DOHH2 (cell line): ENCODE measurements at regions not wholly inside any gene's neighbourhood (a gene's known extent, or its start where the extent isn't known, plus 50 kb on each side); places are given as distances from the start of the nearest gene placed in this dataset.

Experiments
- H3F3A ChIP-seq: fragments of 200-600 bp; sonication (generic), shearing (Covaris generic); 2 replicates; pipeline ENCODE4 v1.6.0; 2016; ENCODE audit warnings: antibody characterized with exemption, mild to moderate bottlenecking; ENCODE audit not compliant: control insufficient read depth, insufficient read depth
- H3K27ac ChIP-seq: fragments of 200-600 bp; sonication (generic); 2 replicates; pipeline ENCODE4 v1.5.1; 2014; ENCODE audit warnings: low read depth, mild to moderate bottlenecking, low read length, moderate library complexity
- H3K27me3 ChIP-seq: fragments of 200-600 bp; sonication (generic); 2 replicates; pipeline ENCODE4 v1.6.1; 2014; ENCODE audit warnings: mild to moderate bottlenecking, low read length, mixed read lengths; ENCODE audit not compliant: control insufficient read depth
- H3K36me3 ChIP-seq: fragments of 200-600 bp; sonication (generic); 2 replicates; pipeline ENCODE4 v1.6.1; 2014; ENCODE audit warnings: mild to moderate bottlenecking, low read length, moderate library complexity, mixed read lengths; ENCODE audit not compliant: control insufficient read depth
- H3K4me1 ChIP-seq: fragments of 200-600 bp; sonication (generic); 2 replicates; pipeline ENCODE4 v1.6.1; 2014; ENCODE audit warnings: mild to moderate bottlenecking, low read length, mixed read lengths; ENCODE audit not compliant: control insufficient read depth
- H3K4me2 ChIP-seq: fragments of 200-600 bp; sonication (generic); 2 replicates; pipeline ENCODE4 v1.6.0; 2014; ENCODE audit warnings: mild to moderate bottlenecking, low read length, moderate library complexity
- H3K4me3 ChIP-seq: fragments of 200-600 bp; sonication (generic); 2 replicates; pipeline ENCODE4 v1.5.1; 2014; ENCODE audit warnings: mild to moderate bottlenecking, low read length, mixed read lengths
- H3K79me2 ChIP-seq: fragments of 200-600 bp; sonication (generic); 2 replicates; pipeline ENCODE4 v1.6.1; 2014; ENCODE audit warnings: mild to moderate bottlenecking, low read length, mixed read lengths; ENCODE audit not compliant: control insufficient read depth
- H3K9me2 ChIP-seq: fragments of 200-600 bp; sonication (generic); replicated peaks from 2 replicates; pipeline ENCODE4 v1.6.1; 2014; ENCODE audit warnings: mild to moderate bottlenecking, low read length, mixed read lengths; ENCODE audit not compliant: control insufficient read depth
- H3K9me3 ChIP-seq: fragments of 200-600 bp; sonication (generic); 2 replicates; pipeline ENCODE4 v1.6.1; 2014; ENCODE audit warnings: antibody characterized with exemption, low read length, mixed read lengths; ENCODE audit not compliant: control insufficient read depth, insufficient read depth
- H4K20me1 ChIP-seq: fragments of 200-600 bp; sonication (generic); 2 replicates; pipeline ENCODE4 v1.6.0; 2014; ENCODE audit warnings: low read depth, mild to moderate bottlenecking, antibody characterized with exemption, low read length, moderate library complexity; ENCODE audit not compliant: control insufficient read depth, insufficient read depth
- CTCF ChIP-seq: fragments of 200-600 bp; sonication (generic); IDR thresholded peaks from one replicate; pipeline ENCODE4 v1.5.1; 2014; ENCODE audit warnings: antibody characterized with exemption, mild to moderate bottlenecking, low read depth, low read length; ENCODE audit not compliant: poor library complexity, severe bottlenecking
- EZH2phosphoT487 ChIP-seq: fragments of 200-600 bp; sonication (generic); IDR thresholded peaks from 2 replicates; pipeline ENCODE4 v1.6.1; 2017; ENCODE audit warnings: borderline replicate concordance, mild to moderate bottlenecking, antibody characterized with exemption, low read length, moderate library complexity, mixed read lengths

DNA sequence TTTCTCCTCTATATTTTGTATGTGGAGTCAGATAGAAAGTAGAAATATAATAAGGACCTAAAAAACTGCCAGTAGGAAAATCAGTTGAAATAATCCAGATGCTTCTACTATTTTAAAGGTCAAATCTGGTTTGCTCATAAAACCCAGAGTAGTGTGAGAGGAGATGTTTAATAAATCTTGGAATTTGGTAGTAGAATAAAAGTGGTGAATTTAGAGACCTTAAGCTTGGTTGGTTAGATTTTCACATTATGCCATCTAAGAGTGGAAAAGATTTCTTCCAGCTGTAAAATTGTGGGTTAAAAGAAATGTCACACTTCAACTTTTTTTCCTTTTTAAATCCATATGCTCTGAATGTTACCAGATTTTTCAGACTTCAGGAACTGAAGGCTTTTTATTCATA lies 266.4 kb upstream of the GOLIM4 start:
- Histone ChIP-seq H3K4me3 (no peak overlapping the region), H3K9me3 (no peaks in the 10 kb centered on the region), H3K9me2 (no peaks in the 10 kb centered on the region), H4K20me1 (no peaks in the 10 kb centered on the region), H3K36me3 (no peaks in the 10 kb centered on the region), H3K27ac (no peak overlapping the region), H3K4me1 (no peaks in the 10 kb centered on the region), H3K4me2 (no peak overlapping the region), H3K27me3 (no peaks in the 10 kb centered on the region), H3F3A (no peaks in the 10 kb centered on the region), H3K79me2 (no peaks in the 10 kb centered on the region)
- no peak for TF ChIP-seq EZH2phosphoT487
- TF ChIP-seq CTCF, result no peak

GRCh38 chr3:168360993-168361392 lies 265.3 kb upstream of the GOLIM4 start:
- Histone ChIP-seq H3K79me2 (no peaks in the 10 kb centered on the region), H3K27me3 (no peaks in the 10 kb centered on the region), H4K20me1 (no peaks in the 10 kb centered on the region), H3K4me3 (no peak overlapping the region), H3K9me2 (no peaks in the 10 kb centered on the region), H3F3A (no peaks in the 10 kb centered on the region), H3K9me3 (no peaks in the 10 kb centered on the region), H3K4me2 (no peak overlapping the region), H3K27ac (no peak overlapping the region), H3K36me3 (no peaks in the 10 kb centered on the region), H3K4me1 (no peaks in the 10 kb centered on the region)
- TF ChIP-seq EZH2phosphoT487 (no peak), CTCF (no peak)

DNA sequence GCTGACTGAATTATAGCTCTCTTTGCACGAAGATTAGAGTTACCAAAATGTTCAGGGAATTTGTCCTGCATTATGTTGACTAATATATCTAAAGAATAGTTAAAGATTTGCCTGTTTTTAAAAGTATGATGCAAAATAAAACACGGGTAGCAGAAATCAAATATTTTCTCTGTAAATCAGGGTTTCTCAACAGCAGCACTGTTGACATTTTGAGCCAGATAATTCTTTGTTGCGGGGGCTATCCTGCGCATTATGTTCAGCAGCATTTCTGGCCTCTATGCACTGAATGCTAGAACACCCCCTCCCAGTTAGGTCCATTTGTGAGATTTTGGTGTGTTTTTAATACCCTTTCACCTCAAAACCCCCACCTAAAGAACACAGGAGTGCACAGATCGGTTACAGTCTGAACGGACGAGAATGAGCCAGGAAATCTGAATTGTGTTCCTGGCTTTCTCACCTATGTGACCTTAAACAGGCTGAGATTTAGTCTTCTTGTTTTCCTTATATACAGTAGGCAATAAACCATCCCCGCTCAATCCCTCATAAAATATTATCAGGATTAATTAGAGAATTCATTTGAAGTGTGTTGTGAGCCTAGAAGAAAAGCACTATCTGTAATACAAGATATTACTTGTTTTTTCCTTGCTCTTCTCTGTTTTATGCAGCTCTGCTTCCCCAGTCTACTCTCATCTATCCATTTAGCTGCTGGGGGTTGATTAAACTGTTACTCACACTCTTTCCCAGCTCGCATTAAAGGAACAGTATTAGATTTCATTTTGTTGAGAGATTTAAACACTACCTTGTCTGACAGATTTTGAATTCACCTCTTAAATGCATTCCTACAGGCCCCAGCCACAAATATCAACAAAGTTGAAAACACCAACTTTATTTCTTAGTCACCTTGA lies 247.5 kb upstream of the GOLIM4 start:
- no peaks in the 10 kb centered on the region for H3K9me2 ChIP-seq
- no peak overlapping the region for H3K4me2 ChIP-seq
- H3K27me3 ChIP-seq, result no peaks in the 10 kb centered on the region
- H3K4me1 ChIP-seq, result no peaks in the 10 kb centered on the region
- no peaks in the 10 kb centered on the region for H3K36me3 ChIP-seq
- no peaks in the 10 kb centered on the region for H3F3A ChIP-seq
- no peaks in the 10 kb centered on the region for H3K79me2 ChIP-seq
- no peaks in the 10 kb centered on the region for H3K9me3 ChIP-seq
- H3K4me3 ChIP-seq, result no peak overlapping the region
- no peaks in the 10 kb centered on the region for H4K20me1 ChIP-seq
- H3K27ac ChIP-seq, result no peak overlapping the region
- no peak for TF ChIP-seq CTCF
- TF ChIP-seq EZH2phosphoT487, result no peak
